Peyer's patch (tissue), 4 donors: ENCODE measurements at regions not wholly inside any gene's neighbourhood (a gene's known extent, or its start where the extent isn't known, plus 50 kb on each side); places are given as distances from the start of the nearest gene placed in this dataset.

ENCODE experiments used
- POLR2A ChIP-seq, 2 donors: fragments of 450-650 bp; IDR thresholded peaks; one replicate each; pipeline ENCODE4 v1.5.1; 2017; ENCODE audit warnings: antibody characterized with exemption in 2 of 2, mild to moderate bottlenecking in 2 of 2, moderate library complexity in 2 of 2
- TF ChIP-seq, protein P1 (sequence below), 6 experiments: fragments of 450-650 bp in 4 of 6; fragments of 200-600 bp in 2 of 6; sonication (generic) in 1 of 6; IDR thresholded peaks; one replicate each; pipeline ENCODE4 v1.5.1; 2017 to 2019; ENCODE audit warnings: antibody characterized with exemption in 6 of 6, mild to moderate bottlenecking in 3 of 6, moderate library complexity in 1 of 6

DNA sequence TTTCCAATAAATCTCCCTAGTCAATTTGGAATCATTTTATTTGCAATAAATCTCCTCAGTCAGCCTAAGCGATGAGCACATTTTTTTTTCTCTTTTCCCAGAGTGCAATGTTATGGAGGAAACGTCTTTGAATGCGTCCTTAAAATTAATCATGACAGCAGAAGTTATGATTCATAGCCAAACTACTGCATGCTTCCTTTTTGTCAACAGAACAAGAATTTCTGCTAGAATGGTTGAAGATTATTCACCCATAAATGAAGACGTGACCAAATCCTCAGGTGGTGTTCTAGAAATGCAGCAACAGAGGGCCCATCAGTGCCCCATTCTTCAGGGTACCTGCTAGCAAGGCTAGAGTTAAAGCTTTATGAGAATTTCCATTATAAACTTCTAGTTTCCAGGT is 407.9 kb upstream of the PKN2 start:
- TF ChIP-seq, protein P1, sequence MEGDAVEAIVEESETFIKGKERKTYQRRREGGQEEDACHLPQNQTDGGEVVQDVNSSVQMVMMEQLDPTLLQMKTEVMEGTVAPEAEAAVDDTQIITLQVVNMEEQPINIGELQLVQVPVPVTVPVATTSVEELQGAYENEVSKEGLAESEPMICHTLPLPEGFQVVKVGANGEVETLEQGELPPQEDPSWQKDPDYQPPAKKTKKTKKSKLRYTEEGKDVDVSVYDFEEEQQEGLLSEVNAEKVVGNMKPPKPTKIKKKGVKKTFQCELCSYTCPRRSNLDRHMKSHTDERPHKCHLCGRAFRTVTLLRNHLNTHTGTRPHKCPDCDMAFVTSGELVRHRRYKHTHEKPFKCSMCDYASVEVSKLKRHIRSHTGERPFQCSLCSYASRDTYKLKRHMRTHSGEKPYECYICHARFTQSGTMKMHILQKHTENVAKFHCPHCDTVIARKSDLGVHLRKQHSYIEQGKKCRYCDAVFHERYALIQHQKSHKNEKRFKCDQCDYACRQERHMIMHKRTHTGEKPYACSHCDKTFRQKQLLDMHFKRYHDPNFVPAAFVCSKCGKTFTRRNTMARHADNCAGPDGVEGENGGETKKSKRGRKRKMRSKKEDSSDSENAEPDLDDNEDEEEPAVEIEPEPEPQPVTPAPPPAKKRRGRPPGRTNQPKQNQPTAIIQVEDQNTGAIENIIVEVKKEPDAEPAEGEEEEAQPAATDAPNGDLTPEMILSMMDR (IDR thresholded peaks at IDR 0.05), result no peak
- no peak for TF ChIP-seq POLR2A (IDR thresholded peaks at IDR 0.05)
